Uterus (tissue), 3 donors: ENCODE measurements at regions not wholly inside any gene's neighbourhood (a gene's known extent, or its start where the extent isn't known, plus 50 kb on each side); places are given as distances from the start of the nearest gene placed in this dataset.

ENCODE experiments used
- DNase-seq, 2 donors: peaks; one replicate each; pipeline ENCODE4 v3.0.0-alpha.2; 2019 to 2020
- H3K27ac ChIP-seq, 2 donors: fragments of 200-600 bp; sonication (generic); 1 replicate in 1 of 2; 2 replicates in 1 of 2; pipeline ENCODE4 v1.5.1; 2016 to 2018
- H3K27me3 ChIP-seq, 2 donors: fragments of 200-600 bp; sonication (generic); one replicate each; pipeline ENCODE4 v1.5.1; 2018 to 2019; ENCODE audit warnings: control low read depth in 1 of 2
- H3K36me3 ChIP-seq, 2 donors: fragments of 200-600 bp; sonication (generic); one replicate each; pipeline ENCODE4 v1.5.1; 2019; ENCODE audit warnings: control low read depth in 1 of 2
- H3K4me1 ChIP-seq, 2 donors: fragments of 200-600 bp; sonication (generic); one replicate each; pipeline ENCODE4 v1.5.1; 2018 to 2019; ENCODE audit warnings: control low read depth in 1 of 2
- H3K4me3 ChIP-seq, 2 donors: fragments of 200-600 bp; sonication (generic); 1 replicate in 1 of 2; 2 replicates in 1 of 2; pipeline ENCODE4 v1.5.1; 2018 to 2019; ENCODE audit warnings: mild to moderate bottlenecking in 1 of 2
- H3K9me3 ChIP-seq, 2 donors: fragments of 200-600 bp; sonication (generic); one replicate each; pipeline ENCODE4 v1.5.1; 2019; ENCODE audit warnings: control low read depth in 1 of 2
- POLR2A ChIP-seq, 2 donors: fragments of 450-650 bp; IDR thresholded peaks; one replicate each; pipeline ENCODE4 v1.6.1; 2016; ENCODE audit warnings: antibody characterized with exemption in 2 of 2, mild to moderate bottlenecking in 1 of 2, moderate library complexity in 1 of 2
- intact Hi-C: fragments of 100-400 bp; cut with DNase I; formaldehyde crosslinking; loops from one replicate; pipeline ENCODE4 v1.15.1; 2023; ENCODE audit warnings: low total_unique reads
- TF ChIP-seq, protein P1 (sequence below), 4 experiments: fragments of 200-600 bp in 2 of 4; fragments of 450-650 bp in 2 of 4; sonication (generic) in 2 of 4; IDR thresholded peaks; one replicate each; pipeline ENCODE4 v1.5.1; 2016 to 2019; ENCODE audit warnings: antibody characterized with exemption in 4 of 4, mild to moderate bottlenecking in 2 of 4, moderate library complexity in 1 of 4
- donor health status: DM: yes; HTN: yes; CAD: no.

DNA sequence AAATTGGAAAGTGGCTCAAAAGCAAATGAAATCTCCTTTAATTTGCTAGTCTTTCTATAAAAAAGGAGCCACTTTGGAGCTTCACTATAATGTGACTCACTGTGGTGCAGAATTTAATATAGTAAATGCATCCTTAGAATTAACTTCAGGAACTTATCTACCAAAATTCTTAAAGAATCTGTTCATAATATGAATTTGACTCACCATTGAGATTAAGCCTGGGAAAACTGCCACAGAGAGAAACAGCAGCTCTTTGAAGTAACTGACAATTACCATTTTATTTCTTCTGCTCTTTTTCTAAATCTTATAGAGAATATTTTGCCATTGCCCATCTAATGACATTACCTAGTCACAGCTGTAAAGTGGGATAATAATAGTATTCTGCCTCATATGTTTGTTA lies 211.9 kb upstream of the CDH6 start:
- no peaks in the 10 kb centered on the region for H3K4me1 ChIP-seq
- H3K4me3 ChIP-seq = no peak overlapping the region
- TF ChIP-seq POLR2A (IDR thresholded peaks at IDR 0.05) = no peak
- TF ChIP-seq, protein P1, sequence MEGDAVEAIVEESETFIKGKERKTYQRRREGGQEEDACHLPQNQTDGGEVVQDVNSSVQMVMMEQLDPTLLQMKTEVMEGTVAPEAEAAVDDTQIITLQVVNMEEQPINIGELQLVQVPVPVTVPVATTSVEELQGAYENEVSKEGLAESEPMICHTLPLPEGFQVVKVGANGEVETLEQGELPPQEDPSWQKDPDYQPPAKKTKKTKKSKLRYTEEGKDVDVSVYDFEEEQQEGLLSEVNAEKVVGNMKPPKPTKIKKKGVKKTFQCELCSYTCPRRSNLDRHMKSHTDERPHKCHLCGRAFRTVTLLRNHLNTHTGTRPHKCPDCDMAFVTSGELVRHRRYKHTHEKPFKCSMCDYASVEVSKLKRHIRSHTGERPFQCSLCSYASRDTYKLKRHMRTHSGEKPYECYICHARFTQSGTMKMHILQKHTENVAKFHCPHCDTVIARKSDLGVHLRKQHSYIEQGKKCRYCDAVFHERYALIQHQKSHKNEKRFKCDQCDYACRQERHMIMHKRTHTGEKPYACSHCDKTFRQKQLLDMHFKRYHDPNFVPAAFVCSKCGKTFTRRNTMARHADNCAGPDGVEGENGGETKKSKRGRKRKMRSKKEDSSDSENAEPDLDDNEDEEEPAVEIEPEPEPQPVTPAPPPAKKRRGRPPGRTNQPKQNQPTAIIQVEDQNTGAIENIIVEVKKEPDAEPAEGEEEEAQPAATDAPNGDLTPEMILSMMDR (IDR thresholded peaks at IDR 0.05) = no peak
- no peaks in the 10 kb centered on the region for H3K9me3 ChIP-seq
- no peaks in the 10 kb centered on the region for H3K36me3 ChIP-seq
- intact Hi-C loops = no loop called here
- H3K27me3 ChIP-seq = no peaks in the 10 kb centered on the region
- no peak for DNase-seq
- H3K27ac ChIP-seq = no peak overlapping the region

GRCh38 chr5:30968971-30969370 lies 224.5 kb upstream of the CDH6 start:
- Histone ChIP-seq H3K4me1 (no peaks in the 10 kb centered on the region), H3K27ac (no peak overlapping the region), H3K9me3 (no peaks in the 10 kb centered on the region), H3K4me3 (no peak overlapping the region), H3K36me3 (no peaks in the 10 kb centered on the region), H3K27me3 (no peaks in the 10 kb centered on the region)
- DNase-seq = no peak
- TF ChIP-seq, protein P1 (IDR thresholded peaks at IDR 0.05) = no peak
- TF ChIP-seq POLR2A (IDR thresholded peaks at IDR 0.05) = no peak
- intact Hi-C loops = no loop called here

GRCh38 chr5:30960036-30960435 lies 233.4 kb upstream of the CDH6 start:
- Histone ChIP-seq H3K36me3 (no peaks in the 10 kb centered on the region), H3K9me3 (no peaks in the 10 kb centered on the region), H3K27ac (no peak overlapping the region), H3K27me3 (no peaks in the 10 kb centered on the region), H3K4me1 (no peaks in the 10 kb centered on the region), H3K4me3 (no peak overlapping the region)
- DNase-seq = no peak
- TF ChIP-seq POLR2A (IDR thresholded peaks at IDR 0.05) = no peak
- TF ChIP-seq, protein P1 (IDR thresholded peaks at IDR 0.05) = no peak
- intact Hi-C loops = no loop called here

- H3K27me3 ChIP-seq = no peaks in the 10 kb centered on the region
- no peak for TF ChIP-seq POLR2A (IDR thresholded peaks at IDR 0.05)
- TF ChIP-seq, protein P1 (IDR thresholded peaks at IDR 0.05) = no peak
- intact Hi-C loops = no loop called here
- H3K4me1 ChIP-seq = no peaks in the 10 kb centered on the region
- H3K36me3 ChIP-seq = no peaks in the 10 kb centered on the region
- H3K9me3 ChIP-seq = no peaks in the 10 kb centered on the region
- no peak for DNase-seq
- H3K27ac ChIP-seq = no peak overlapping the region
- H3K4me3 ChIP-seq = no peak overlapping the region
Observed at GRCh38 chr5:30959238-30959637, 234.2 kb upstream of the CDH6 start.

DNA sequence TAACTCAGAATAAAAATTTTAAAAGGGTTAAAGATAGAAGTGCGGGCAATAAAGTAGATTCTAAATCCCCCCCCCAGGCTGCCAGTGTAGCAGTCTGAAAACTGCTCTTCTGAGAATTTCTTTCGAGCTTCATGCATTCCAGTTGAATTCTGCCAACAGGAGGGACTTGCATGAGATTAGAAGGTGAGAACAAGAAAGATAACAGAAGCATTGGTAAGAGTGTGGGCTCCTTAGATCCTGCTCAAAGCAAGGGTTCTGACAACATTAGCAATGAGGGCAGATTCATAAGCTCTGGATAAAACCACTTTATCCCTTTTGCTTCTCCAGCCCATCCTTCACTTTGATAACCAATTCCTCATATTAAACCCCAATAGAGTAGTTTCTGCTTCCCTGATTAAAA lies 235.9 kb upstream of the CDH6 start:
- H3K4me1 ChIP-seq = no peaks in the 10 kb centered on the region
- intact Hi-C loops = no loop called here
- TF ChIP-seq, protein P1 (IDR thresholded peaks at IDR 0.05) = no peak
- TF ChIP-seq POLR2A (IDR thresholded peaks at IDR 0.05) = no peak

More for the DNA sequence above, 235.9 kb upstream of the CDH6 start:
- H3K9me3 ChIP-seq = no peaks in the 10 kb centered on the region
- no peak overlapping the region for H3K4me3 ChIP-seq
- H3K27ac ChIP-seq = no peak overlapping the region
- no peaks in the 10 kb centered on the region for H3K27me3 ChIP-seq
- H3K36me3 ChIP-seq = no peaks in the 10 kb centered on the region
- DNase-seq = no peak
